ENCODE measurements at regions not wholly inside any gene's neighbourhood (a gene's known extent, or its start where the extent isn't known, plus 50 kb on each side); places are given as distances from the start of the nearest gene placed in this dataset.
A peak's percentile ranks its signal among the peaks of the same experiment; 100 is the strongest.

DNA sequence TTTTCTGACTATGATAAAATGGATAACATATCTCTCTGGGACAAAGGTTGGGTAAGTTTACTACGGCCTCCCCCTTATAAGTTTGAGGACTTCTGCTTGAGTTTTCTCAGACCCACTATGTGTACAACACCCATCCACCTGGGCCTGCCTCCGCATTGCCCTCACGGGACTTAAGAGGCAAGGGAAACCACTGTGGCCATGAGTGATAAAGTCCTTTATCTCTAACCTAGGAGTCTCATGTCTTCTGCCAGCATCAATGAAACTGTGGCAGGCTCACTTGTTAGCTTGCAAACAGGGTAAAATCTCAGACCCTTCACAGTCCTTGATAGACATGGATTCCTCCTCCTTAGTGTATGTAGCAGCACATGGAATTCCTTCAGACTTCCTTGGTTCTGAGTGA is 173.4 kb upstream of the MYLIP start:
- peaks cover 39% of the 10 kb centered on the region for H3K4me1 Mint-ChIP-seq
- H3K27me3 Mint-ChIP-seq (ENCODE audit: low read depth) = no peaks in the 10 kb centered on the region
- no peak for DNase-seq (ENCODE audit: low spot score in 2 of 2, unreplicated experiment in 2 of 2)
- H3K9me3 Mint-ChIP-seq = no peaks in the 10 kb centered on the region
- H3K4me3 Mint-ChIP-seq = no peak overlapping the region
- no peaks in the 10 kb centered on the region for H3K36me3 Mint-ChIP-seq
- no peak overlapping the region for H3K27ac Mint-ChIP-seq
- TF ChIP-seq CTCF (IDR thresholded peaks at IDR 0.05; ENCODE audit: unreplicated experiment) = no peak

GRCh38 chr6:15953152-15953880 is 175.6 kb upstream of the MYLIP start:
- H3K27me3 Mint-ChIP-seq (ENCODE audit: low read depth) = no peaks in the 10 kb centered on the region
- H3K9me3 Mint-ChIP-seq = no peaks in the 10 kb centered on the region
- no peak for DNase-seq (ENCODE audit: low spot score in 2 of 2, unreplicated experiment in 2 of 2)
- H3K4me3 Mint-ChIP-seq = no peak overlapping the region
- TF ChIP-seq CTCF (IDR thresholded peaks at IDR 0.05; ENCODE audit: unreplicated experiment) = no peak
- no peaks in the 10 kb centered on the region for H3K36me3 Mint-ChIP-seq
- peak overlapping the region; percentile 74 for H3K27ac Mint-ChIP-seq
- H3K4me1 Mint-ChIP-seq = peaks cover 57% of the 10 kb centered on the region

DNA sequence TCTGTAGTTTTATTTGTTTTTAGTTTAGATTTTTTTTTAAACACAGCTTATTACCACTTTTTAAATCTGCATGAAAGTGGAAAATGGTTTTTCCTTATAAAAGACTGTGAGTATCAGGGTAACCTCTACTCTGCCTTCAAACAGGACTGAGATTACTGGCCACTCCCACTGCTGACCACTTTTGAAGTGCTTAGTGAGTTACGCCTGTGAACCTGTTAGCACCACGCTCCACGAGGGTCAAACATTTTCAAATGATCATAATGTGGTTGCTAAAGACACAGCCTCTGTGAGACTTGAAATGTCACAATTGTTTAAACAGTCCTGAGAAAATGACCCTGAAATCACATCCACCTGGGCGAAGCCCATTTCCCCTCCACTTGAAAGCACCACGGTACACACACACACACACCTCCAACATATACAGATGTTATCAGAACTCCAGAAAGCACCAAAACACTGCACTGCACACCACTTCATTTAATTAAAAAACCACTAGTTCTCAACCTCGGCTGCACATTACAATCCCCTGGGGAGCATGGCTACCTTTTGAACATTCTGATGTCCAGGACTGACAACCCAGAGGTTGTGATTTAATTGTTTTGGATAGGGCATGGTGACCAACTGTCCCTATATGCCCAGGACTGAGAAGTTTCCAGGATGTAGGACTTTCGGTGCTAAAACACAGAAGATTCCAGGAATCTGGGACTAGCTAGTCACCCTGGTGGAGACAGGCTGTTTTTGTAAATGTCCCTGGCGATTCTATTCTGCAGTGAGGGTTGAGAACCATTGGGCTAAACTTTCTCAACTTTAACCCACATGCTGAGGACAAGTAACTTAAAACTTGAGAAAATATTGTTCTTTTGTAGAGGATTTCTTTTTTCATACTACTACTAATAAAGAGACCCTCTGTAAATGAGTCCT is 176.4 kb upstream of the MYLIP start:
- Mint-ChIP-seq H3K4me1 (peaks cover 57% of the 10 kb centered on the region), H3K36me3 (no peaks in the 10 kb centered on the region), H3K27ac (peak overlapping the region; percentile 74), H3K27me3 (ENCODE audit: low read depth) (no peaks in the 10 kb centered on the region), H3K4me3 (no peak overlapping the region), H3K9me3 (no peaks in the 10 kb centered on the region)
- TF ChIP-seq CTCF (IDR thresholded peaks at IDR 0.05; ENCODE audit: unreplicated experiment) = no peak
- DNase-seq (ENCODE audit: low spot score in 2 of 2, unreplicated experiment in 2 of 2) = no peak

GRCh38 chr6:15950962-15951569 is 177.8 kb upstream of the MYLIP start:
- Mint-ChIP-seq H3K27ac (no peak overlapping the region), H3K27me3 (ENCODE audit: low read depth) (no peaks in the 10 kb centered on the region), H3K4me3 (no peak overlapping the region), H3K9me3 (no peaks in the 10 kb centered on the region), H3K4me1 (peaks cover 45% of the 10 kb centered on the region), H3K36me3 (no peaks in the 10 kb centered on the region)
- no peak for TF ChIP-seq CTCF (IDR thresholded peaks at IDR 0.05; ENCODE audit: unreplicated experiment)
- DNase-seq (ENCODE audit: low spot score in 2 of 2, unreplicated experiment in 2 of 2) = no peak

DNA sequence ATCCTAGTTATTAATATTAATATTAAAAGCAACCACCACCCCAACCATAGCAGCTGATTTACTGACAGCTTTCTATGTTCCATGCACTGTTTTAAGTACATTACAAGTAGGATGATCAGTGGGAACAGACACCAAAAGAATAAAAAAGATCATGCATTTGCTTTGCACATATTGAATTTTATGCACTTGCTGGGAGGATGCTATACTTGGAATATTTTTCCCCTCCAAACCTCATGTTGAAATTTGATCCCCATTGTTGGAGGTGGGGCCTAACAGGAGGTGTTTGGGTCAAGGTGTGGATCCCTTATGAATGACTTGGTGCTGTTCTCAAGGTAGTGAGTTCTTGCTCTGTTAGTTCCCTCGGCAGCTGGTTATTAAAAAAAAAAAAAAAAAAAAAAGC is 178.9 kb upstream of the MYLIP start:
- Mint-ChIP-seq H3K4me3 (no peak overlapping the region), H3K4me1 (peaks cover 43% of the 10 kb centered on the region), H3K9me3 (no peaks in the 10 kb centered on the region), H3K36me3 (no peaks in the 10 kb centered on the region), H3K27ac (no peak overlapping the region), H3K27me3 (ENCODE audit: low read depth) (no peaks in the 10 kb centered on the region)
- TF ChIP-seq CTCF (IDR thresholded peaks at IDR 0.05; ENCODE audit: unreplicated experiment) = no peak
- no peak for DNase-seq (ENCODE audit: low spot score in 2 of 2, unreplicated experiment in 2 of 2)
